Mesenchymal stem cell (in vitro differentiated cells and primary cell): ENCODE measurements at regions not wholly inside any gene's neighbourhood (a gene's known extent, or its start where the extent isn't known, plus 50 kb on each side); places are given as distances from the start of the nearest gene placed in this dataset.

ENCODE experiments used
- DNase-seq: peaks from one replicate; pipeline ENCODE4 v3.0.0-alpha.2; 2013
- H2AFZ ChIP-seq: one replicate; pipeline ENCODE4 v1.6.1; 2013; ENCODE audit warnings: low read depth, mild to moderate bottlenecking, control low read depth, inconsistent platforms, low read length, moderate library complexity
- H2AK5ac ChIP-seq: 2 replicates; pipeline ENCODE4 v1.6.1; 2013; ENCODE audit warnings: low read length, moderate library complexity, mild to moderate bottlenecking, inconsistent platforms; ENCODE audit not compliant: severe bottlenecking
- H2BK120ac ChIP-seq: one replicate; pipeline ENCODE4 v1.6.1; 2013; ENCODE audit warnings: low read depth, mild to moderate bottlenecking, inconsistent platforms, low read length, moderate library complexity
- H2BK12ac ChIP-seq, 2 experiments: one replicate each; pipeline ENCODE4 v1.6.1; 2013; ENCODE audit warnings: inconsistent platforms in 2 of 2, low read length in 2 of 2, mild to moderate bottlenecking in 2 of 2, moderate library complexity in 2 of 2, control low read depth in 1 of 2
- H2BK15ac ChIP-seq: one replicate; pipeline ENCODE4 v1.6.1; 2013; ENCODE audit warnings: mild to moderate bottlenecking, low read depth, inconsistent platforms; ENCODE audit not compliant: poor library complexity, severe bottlenecking
- H2BK5ac ChIP-seq: 2 replicates; pipeline ENCODE4 v1.6.1; 2013; ENCODE audit warnings: low read depth, mild to moderate bottlenecking, low read length, control low read depth, inconsistent platforms; ENCODE audit not compliant: poor library complexity, severe bottlenecking
- H3K14ac ChIP-seq, 2 experiments: one replicate each; pipeline ENCODE4 v1.6.1; 2013; ENCODE audit warnings: inconsistent platforms in 2 of 2, low read length in 2 of 2, control low read depth in 1 of 2, mild to moderate bottlenecking in 1 of 2, moderate library complexity in 1 of 2
- H3K18ac ChIP-seq, 2 experiments: one replicate each; pipeline ENCODE4 v1.6.1; 2013; ENCODE audit warnings: inconsistent platforms in 2 of 2, low read length in 2 of 2, control low read depth in 1 of 2, low read depth in 1 of 2, mild to moderate bottlenecking in 1 of 2
- H3K23ac ChIP-seq, 2 experiments: one replicate each; pipeline ENCODE4 v1.6.1; 2013; ENCODE audit warnings: inconsistent platforms in 2 of 2, low read length in 2 of 2, mild to moderate bottlenecking in 2 of 2, moderate library complexity in 2 of 2, control low read depth in 1 of 2
- H3K27ac ChIP-seq: 2 replicates; pipeline ENCODE4 v1.5.1; 2013; ENCODE audit warnings: mild to moderate bottlenecking, moderate library complexity, low read length, control low read depth, inconsistent platforms; ENCODE audit not compliant: poor library complexity, severe bottlenecking
- H3K27me3 ChIP-seq, 2 experiments: 2 replicates each; pipeline versions ENCODE4 v1.6.1 to v1.7.0; 2013; ENCODE audit warnings: low read length in 2 of 2, mild to moderate bottlenecking in 2 of 2, moderate library complexity in 2 of 2, control low read depth in 1 of 2, inconsistent platforms in 1 of 2; ENCODE audit not compliant: control insufficient read depth in 1 of 2, insufficient read depth in 1 of 2
- H3K36me3 ChIP-seq, 2 experiments: 2 replicates each; pipeline versions ENCODE4 v1.6.1 to v1.7.0; 2013; ENCODE audit warnings: low read length in 2 of 2, control low read depth in 1 of 2, inconsistent platforms in 1 of 2, low read depth in 1 of 2, mild to moderate bottlenecking in 1 of 2; ENCODE audit not compliant: insufficient read depth in 2 of 2, control insufficient read depth in 1 of 2
- H3K4ac ChIP-seq, 2 experiments: one replicate each; pipeline ENCODE4 v1.6.1; 2013; ENCODE audit warnings: inconsistent platforms in 2 of 2, low read length in 2 of 2, mild to moderate bottlenecking in 2 of 2, moderate library complexity in 2 of 2, control low read depth in 1 of 2, low read depth in 1 of 2
- H3K4me1 ChIP-seq: 2 replicates; pipeline ENCODE4 v1.6.1; 2013; ENCODE audit warnings: low read depth, low read length, control low read depth; ENCODE audit not compliant: control insufficient read depth, insufficient read depth
- H3K4me2 ChIP-seq: 2 replicates; pipeline ENCODE4 v1.6.1; 2013; ENCODE audit warnings: low read length, mild to moderate bottlenecking, inconsistent platforms; ENCODE audit not compliant: poor library complexity, severe bottlenecking
- H3K4me3 ChIP-seq, 2 experiments: 2 replicates each; pipeline versions ENCODE4 v1.5.1 to v1.7.0; 2013; ENCODE audit warnings: low read length in 2 of 2, mild to moderate bottlenecking in 2 of 2, control low read depth in 1 of 2, low read depth in 1 of 2; ENCODE audit not compliant: insufficient read depth in 1 of 2
- H3K79me1 ChIP-seq: replicated peaks from 2 replicates; pipeline ENCODE4 v1.6.1; 2013; ENCODE audit warnings: mild to moderate bottlenecking, control low read depth, low read length, inconsistent platforms; ENCODE audit not compliant: poor library complexity, severe bottlenecking
- H3K9ac ChIP-seq: 2 replicates; pipeline ENCODE4 v1.7.0; 2013; ENCODE audit warnings: mild to moderate bottlenecking, low read length, moderate library complexity
- H3K9me3 ChIP-seq: 2 replicates; pipeline ENCODE4 v1.7.0; 2013; ENCODE audit warnings: mild to moderate bottlenecking, low read length; ENCODE audit not compliant: control insufficient read depth
- H4K8ac ChIP-seq: one replicate; pipeline ENCODE4 v1.6.1; 2013; ENCODE audit warnings: inconsistent platforms, mild to moderate bottlenecking, low read length, moderate library complexity
- H4K91ac ChIP-seq: one replicate; pipeline ENCODE4 v1.6.1; 2013; ENCODE audit warnings: mild to moderate bottlenecking, low read length, inconsistent platforms
- WGBS: methylation state at CpG from one replicate; pipeline ENCODE4 v1.1.7; 2013; ENCODE audit warnings: mixed read lengths; 5-methylcytosine and 5-hydroxymethylcytosine counted together

DNA sequence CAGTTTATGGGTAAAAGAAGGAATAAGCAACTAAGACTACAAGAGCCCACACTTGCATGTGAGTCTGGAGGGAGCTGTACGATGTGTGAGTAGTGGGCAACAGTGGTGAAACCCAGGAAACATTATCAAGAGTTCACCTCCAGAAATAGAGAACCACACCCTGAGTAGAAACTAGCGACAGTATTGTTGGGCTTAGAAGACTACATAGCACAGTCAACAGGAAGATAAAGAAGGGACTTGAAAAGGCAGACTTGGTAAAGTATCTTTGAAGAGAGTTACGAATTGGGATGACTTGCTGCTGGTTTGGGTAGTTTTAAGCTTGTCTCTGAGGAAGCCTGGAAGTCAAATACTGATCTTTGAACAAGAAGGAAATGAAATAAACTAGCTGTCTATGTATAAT, 223.2 kb upstream of the GNAI1 start:
- no peak overlapping the region for H4K8ac ChIP-seq
- DNase-seq: no peak
- no peaks in the 10 kb centered on the region for H3K79me1 ChIP-seq

DNA sequence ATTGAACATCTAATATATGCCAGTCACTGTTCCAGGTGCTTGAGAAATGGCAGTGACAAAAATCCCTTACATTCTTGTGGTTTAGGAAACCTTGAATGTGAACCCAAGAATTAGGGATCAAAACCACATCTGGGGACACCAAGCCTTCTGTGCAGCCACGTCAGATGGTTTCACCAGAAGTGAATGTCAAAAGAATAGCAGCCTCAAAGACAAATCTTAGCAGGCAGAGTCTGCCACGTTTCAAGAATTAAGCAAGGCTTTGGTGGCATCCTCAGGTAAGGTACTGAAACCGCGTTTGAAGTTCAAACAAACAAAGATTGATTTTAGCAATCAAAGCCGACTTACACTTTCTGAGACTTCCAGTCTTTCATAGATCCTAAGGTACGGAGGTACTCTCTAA, 225.5 kb upstream of the GNAI1 start:
- H3K9ac ChIP-seq: no peak overlapping the region
- no peak overlapping the region for H2BK15ac ChIP-seq
- no peaks in the 10 kb centered on the region for H3K79me1 ChIP-seq
- no peak overlapping the region for H3K27ac ChIP-seq
- H3K4ac ChIP-seq: no peak overlapping the region
- no peak overlapping the region for H3K23ac ChIP-seq
- H3K4me3 ChIP-seq: no peak overlapping the region
- no peak overlapping the region for H3K14ac ChIP-seq
- no peak overlapping the region for H2AFZ ChIP-seq
- no peaks in the 10 kb centered on the region for H3K9me3 ChIP-seq
- no peak overlapping the region for H2BK120ac ChIP-seq
- no peaks in the 10 kb centered on the region for H3K4me1 ChIP-seq
- no peak overlapping the region for H4K91ac ChIP-seq
- no peak overlapping the region for H2BK5ac ChIP-seq
- H3K27me3 ChIP-seq: no peaks in the 10 kb centered on the region
- no peak overlapping the region for H4K8ac ChIP-seq
- H2AK5ac ChIP-seq: no peak overlapping the region
- no peaks in the 10 kb centered on the region for H3K36me3 ChIP-seq
- H3K18ac ChIP-seq: no peak overlapping the region
- WGBS: 88% methylated on average over 5 of the region's 6 CpGs
- no peak overlapping the region for H2BK12ac ChIP-seq
- no peak overlapping the region for H3K4me2 ChIP-seq
- DNase-seq: no peak

More for the DNA sequence above, 223.2 kb upstream of the GNAI1 start:
- 96% methylated on average over 3 of the region's 3 CpGs for WGBS
- no peaks in the 10 kb centered on the region for H3K27me3 ChIP-seq
- H3K36me3 ChIP-seq: no peaks in the 10 kb centered on the region
- no peak overlapping the region for H3K9ac ChIP-seq
- no peaks in the 10 kb centered on the region for H3K9me3 ChIP-seq
- no peak overlapping the region for H2AK5ac ChIP-seq
- no peak overlapping the region for H2BK5ac ChIP-seq
- H3K4me2 ChIP-seq: no peak overlapping the region
- no peak overlapping the region for H3K23ac ChIP-seq
- no peak overlapping the region for H2AFZ ChIP-seq
- H4K91ac ChIP-seq: no peak overlapping the region
- no peak overlapping the region for H3K18ac ChIP-seq
- no peak overlapping the region for H3K4me3 ChIP-seq
- no peaks in the 10 kb centered on the region for H3K4me1 ChIP-seq
- no peak overlapping the region for H2BK12ac ChIP-seq
- H2BK15ac ChIP-seq: no peak overlapping the region
- H3K14ac ChIP-seq: no peak overlapping the region
- no peak overlapping the region for H2BK120ac ChIP-seq
- H3K27ac ChIP-seq: no peak overlapping the region
- no peak overlapping the region for H3K4ac ChIP-seq

DNA sequence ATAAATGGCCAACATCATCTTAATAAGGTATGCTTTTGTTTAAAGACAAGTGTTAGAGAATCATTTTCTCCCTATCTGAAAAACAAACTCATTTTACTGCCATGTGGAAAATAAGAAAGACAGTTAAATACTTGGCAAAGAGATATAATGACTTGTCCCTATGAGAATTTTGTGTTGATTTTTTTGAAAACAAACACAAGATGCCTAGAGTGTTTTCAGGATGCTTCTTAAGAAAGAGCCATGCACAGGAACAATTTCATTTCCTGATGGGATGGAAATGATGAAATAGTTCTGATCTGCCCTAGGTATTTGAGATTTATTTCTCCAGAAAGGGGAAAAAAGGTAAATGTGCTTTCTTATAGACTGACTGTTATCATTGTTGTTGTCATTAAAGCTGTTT, 237.5 kb upstream of the GNAI1 start:
- Histone ChIP-seq H3K4me1 (no peaks in the 10 kb centered on the region), H2BK15ac (no peak overlapping the region), H2BK12ac (no peak overlapping the region)

DNA sequence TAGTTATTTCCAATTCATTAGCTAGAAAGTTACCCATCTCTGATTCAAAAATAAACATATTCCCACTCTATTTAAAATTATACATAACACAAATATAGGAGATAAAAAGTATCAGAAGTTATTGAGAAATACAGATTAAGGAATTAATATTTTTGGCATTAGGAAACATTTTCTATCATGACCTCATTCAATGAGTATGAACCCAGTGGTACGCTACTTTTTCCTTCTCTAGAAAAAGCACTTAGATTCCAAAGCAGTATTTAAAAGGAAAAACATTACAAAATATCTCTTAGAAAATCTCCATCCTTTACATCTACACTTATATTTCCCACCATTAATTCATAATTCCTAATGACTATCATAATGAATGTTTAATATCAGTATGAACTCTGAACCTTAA, 240.6 kb upstream of the GNAI1 start:
- Histone ChIP-seq H2BK5ac (no peak overlapping the region), H2BK120ac (no peak overlapping the region), H3K9me3 (no peaks in the 10 kb centered on the region), H3K36me3 (no peaks in the 10 kb centered on the region), H4K91ac (no peak overlapping the region), H3K9ac (no peak overlapping the region), H4K8ac (no peak overlapping the region), H2BK12ac (no peak overlapping the region), H3K4ac (no peak overlapping the region), H3K4me2 (no peak overlapping the region), H3K27ac (no peak overlapping the region), H3K27me3 (no peaks in the 10 kb centered on the region), H3K4me1 (no peaks in the 10 kb centered on the region), H2BK15ac (no peak overlapping the region), H3K18ac (no peak overlapping the region), H3K14ac (no peak overlapping the region), H2AFZ (no peak overlapping the region), H3K23ac (no peak overlapping the region), H3K4me3 (no peak overlapping the region), H3K79me1 (no peaks in the 10 kb centered on the region), H2AK5ac (no peak overlapping the region)
- no peak for DNase-seq
- WGBS: 77% methylated on average over 1 of the region's 1 CpG

More for the DNA sequence above, 237.5 kb upstream of the GNAI1 start:
- Histone ChIP-seq H3K79me1 (no peaks in the 10 kb centered on the region), H3K9ac (no peak overlapping the region), H3K4me3 (no peak overlapping the region), H3K36me3 (no peaks in the 10 kb centered on the region), H3K9me3 (no peaks in the 10 kb centered on the region), H3K4me2 (no peak overlapping the region), H2AFZ (no peak overlapping the region), H4K8ac (no peak overlapping the region), H2BK120ac (no peak overlapping the region), H3K27me3 (no peaks in the 10 kb centered on the region), H2BK5ac (no peak overlapping the region), H3K18ac (no peak overlapping the region), H3K4ac (no peak overlapping the region), H2AK5ac (no peak overlapping the region), H3K27ac (no peak overlapping the region), H4K91ac (no peak overlapping the region), H3K14ac (no peak overlapping the region), H3K23ac (no peak overlapping the region)
- DNase-seq: no peak
